Gastroesophageal sphincter (tissue), 3 donors: ENCODE measurements at regions not wholly inside any gene's neighbourhood (a gene's known extent, or its start where the extent isn't known, plus 50 kb on each side); places are given as distances from the start of the nearest gene placed in this dataset.

ENCODE experiments used
- POLR2A ChIP-seq, 2 donors: fragments of 450-650 bp; IDR thresholded peaks; one replicate each; pipeline ENCODE4 v1.6.1; 2017; ENCODE audit warnings: antibody characterized with exemption in 2 of 2, mild to moderate bottlenecking in 2 of 2, moderate library complexity in 1 of 2
- TF ChIP-seq, protein P1 (sequence below), 4 experiments: fragments of 200-600 bp in 2 of 4; fragments of 450-650 bp in 2 of 4; sonication (generic) in 1 of 4; IDR thresholded peaks; one replicate each; pipeline ENCODE4 v1.5.1; 2017 to 2019; ENCODE audit warnings: antibody characterized with exemption in 4 of 4, mild to moderate bottlenecking in 2 of 4, moderate library complexity in 2 of 4

DNA sequence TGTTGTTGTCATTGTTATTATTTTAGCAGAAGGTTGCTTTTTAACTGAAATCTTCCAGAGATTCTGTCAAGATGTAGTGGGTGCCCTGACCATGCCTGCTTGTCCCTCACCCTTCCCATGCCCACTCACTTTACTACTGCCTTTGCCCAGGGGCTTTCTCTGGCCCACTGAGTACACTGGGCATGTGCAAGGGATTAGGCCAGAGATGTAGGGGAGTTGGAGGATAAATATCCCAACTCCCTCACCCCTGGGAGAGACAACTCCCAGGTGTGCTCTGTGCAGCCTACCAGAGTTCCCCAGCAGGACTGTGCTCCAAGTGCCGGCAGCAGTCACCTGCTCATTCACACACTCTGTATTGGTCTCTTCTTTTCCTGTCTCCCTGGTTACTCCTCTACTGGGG is 559.1 kb downstream of the MIAT start:
- TF ChIP-seq, protein P1, sequence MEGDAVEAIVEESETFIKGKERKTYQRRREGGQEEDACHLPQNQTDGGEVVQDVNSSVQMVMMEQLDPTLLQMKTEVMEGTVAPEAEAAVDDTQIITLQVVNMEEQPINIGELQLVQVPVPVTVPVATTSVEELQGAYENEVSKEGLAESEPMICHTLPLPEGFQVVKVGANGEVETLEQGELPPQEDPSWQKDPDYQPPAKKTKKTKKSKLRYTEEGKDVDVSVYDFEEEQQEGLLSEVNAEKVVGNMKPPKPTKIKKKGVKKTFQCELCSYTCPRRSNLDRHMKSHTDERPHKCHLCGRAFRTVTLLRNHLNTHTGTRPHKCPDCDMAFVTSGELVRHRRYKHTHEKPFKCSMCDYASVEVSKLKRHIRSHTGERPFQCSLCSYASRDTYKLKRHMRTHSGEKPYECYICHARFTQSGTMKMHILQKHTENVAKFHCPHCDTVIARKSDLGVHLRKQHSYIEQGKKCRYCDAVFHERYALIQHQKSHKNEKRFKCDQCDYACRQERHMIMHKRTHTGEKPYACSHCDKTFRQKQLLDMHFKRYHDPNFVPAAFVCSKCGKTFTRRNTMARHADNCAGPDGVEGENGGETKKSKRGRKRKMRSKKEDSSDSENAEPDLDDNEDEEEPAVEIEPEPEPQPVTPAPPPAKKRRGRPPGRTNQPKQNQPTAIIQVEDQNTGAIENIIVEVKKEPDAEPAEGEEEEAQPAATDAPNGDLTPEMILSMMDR (IDR thresholded peaks at IDR 0.05) = no peak
- TF ChIP-seq POLR2A (IDR thresholded peaks at IDR 0.05) = no peak
